ENCODE measurements at regions not wholly inside any gene's neighbourhood (a gene's known extent, or its start where the extent isn't known, plus 50 kb on each side); places are given as distances from the start of the nearest gene placed in this dataset.

DNA sequence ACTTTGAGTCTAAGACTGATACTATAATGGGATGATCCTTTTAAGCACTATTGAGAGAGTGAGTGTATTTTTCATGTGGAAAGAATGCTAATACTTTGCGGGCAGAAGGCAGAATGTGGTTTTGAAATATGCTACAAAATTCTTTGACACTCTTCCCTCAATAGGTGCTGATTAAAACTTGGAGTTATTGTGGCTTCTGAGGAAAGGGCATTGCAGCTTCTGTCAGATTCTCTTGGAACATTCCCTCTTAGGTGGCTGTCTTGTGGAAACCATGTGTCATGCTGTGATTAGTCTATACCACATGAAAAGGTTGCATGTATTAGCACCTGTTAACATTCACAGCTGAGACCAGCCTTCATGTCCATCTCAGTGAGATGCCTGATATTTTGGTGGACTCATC lies 547.0 kb downstream of the STIM2 start:
- Histone ChIP-seq H3K9me3 (no peaks in the 10 kb centered on the region), H3K4me3 (no peak overlapping the region), H3K4me1 (no peaks in the 10 kb centered on the region), H3K4me2 (no peak overlapping the region), H3K27ac (no peak overlapping the region)
- POLR2A ChIA-PET, result no interaction called here
- TF ChIP-seq, protein P1, sequence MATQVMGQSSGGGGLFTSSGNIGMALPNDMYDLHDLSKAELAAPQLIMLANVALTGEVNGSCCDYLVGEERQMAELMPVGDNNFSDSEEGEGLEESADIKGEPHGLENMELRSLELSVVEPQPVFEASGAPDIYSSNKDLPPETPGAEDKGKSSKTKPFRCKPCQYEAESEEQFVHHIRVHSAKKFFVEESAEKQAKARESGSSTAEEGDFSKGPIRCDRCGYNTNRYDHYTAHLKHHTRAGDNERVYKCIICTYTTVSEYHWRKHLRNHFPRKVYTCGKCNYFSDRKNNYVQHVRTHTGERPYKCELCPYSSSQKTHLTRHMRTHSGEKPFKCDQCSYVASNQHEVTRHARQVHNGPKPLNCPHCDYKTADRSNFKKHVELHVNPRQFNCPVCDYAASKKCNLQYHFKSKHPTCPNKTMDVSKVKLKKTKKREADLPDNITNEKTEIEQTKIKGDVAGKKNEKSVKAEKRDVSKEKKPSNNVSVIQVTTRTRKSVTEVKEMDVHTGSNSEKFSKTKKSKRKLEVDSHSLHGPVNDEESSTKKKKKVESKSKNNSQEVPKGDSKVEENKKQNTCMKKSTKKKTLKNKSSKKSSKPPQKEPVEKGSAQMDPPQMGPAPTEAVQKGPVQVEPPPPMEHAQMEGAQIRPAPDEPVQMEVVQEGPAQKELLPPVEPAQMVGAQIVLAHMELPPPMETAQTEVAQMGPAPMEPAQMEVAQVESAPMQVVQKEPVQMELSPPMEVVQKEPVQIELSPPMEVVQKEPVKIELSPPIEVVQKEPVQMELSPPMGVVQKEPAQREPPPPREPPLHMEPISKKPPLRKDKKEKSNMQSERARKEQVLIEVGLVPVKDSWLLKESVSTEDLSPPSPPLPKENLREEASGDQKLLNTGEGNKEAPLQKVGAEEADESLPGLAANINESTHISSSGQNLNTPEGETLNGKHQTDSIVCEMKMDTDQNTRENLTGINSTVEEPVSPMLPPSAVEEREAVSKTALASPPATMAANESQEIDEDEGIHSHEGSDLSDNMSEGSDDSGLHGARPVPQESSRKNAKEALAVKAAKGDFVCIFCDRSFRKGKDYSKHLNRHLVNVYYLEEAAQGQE (IDR thresholded peaks at IDR 0.05), result no peak
- TF ChIP-seq, protein P2, sequence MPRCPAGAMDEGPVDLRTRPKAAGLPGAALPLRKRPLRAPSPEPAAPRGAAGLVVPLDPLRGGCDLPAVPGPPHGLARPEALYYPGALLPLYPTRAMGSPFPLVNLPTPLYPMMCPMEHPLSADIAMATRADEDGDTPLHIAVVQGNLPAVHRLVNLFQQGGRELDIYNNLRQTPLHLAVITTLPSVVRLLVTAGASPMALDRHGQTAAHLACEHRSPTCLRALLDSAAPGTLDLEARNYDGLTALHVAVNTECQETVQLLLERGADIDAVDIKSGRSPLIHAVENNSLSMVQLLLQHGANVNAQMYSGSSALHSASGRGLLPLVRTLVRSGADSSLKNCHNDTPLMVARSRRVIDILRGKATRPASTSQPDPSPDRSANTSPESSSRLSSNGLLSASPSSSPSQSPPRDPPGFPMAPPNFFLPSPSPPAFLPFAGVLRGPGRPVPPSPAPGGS (IDR thresholded peaks at IDR 0.05), result no peak
- TF ChIP-seq RARB (CRISPR knock-in tag; IDR thresholded peaks at IDR 0.05) (no peak), CHD4 (IDR thresholded peaks at IDR 0.05; ENCODE audit: borderline replicate concordance) (no peak), KDM1A (IDR thresholded peaks at IDR 0.05; ENCODE audit: low read depth) (no peak), EHMT2 (IDR thresholded peaks at IDR 0.05; ENCODE audit: low read depth) (no peak)
- 71% methylated on average over 1 of the region's 1 CpG for WGBS (ENCODE audit: missing lambda C conversion rate)
- DNase-seq (ENCODE audit: low read depth in 1 of 2, low spot score in 1 of 2) (no peak), FAIRE-seq (no peak), ATAC-seq (no peak)
- CTCF ChIA-PET, result no interaction called here

DNA sequence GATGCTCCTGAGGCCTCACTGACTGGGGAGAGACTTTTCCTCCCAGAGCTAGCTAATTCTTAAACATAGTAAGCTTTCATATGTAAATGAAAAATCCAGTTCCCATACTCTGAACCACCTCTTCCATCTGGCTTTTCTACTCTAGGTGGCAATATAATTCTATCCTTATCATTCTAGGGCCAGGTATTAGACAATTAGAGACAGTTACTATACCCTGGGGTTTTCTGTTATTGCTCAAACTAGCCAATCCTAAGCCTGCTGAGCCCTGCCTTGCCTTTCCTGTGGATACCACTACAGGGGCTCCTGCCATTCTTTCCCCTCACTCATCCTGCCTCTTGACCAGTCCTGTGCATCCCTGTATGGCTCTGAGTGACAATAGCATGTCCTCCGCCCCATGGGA lies 552.0 kb downstream of the STIM2 start:
- H3K4me3 ChIP-seq, result no peak overlapping the region
- H3K27ac ChIP-seq, result no peak overlapping the region
- FAIRE-seq (no peak), ATAC-seq (no peak), DNase-seq (ENCODE audit: low read depth in 1 of 2, low spot score in 1 of 2) (no peak)
- ChIA-PET CTCF (no interaction called here), POLR2A (no interaction called here)
- TF ChIP-seq HDAC2 (IDR thresholded peaks at IDR 0.05) (no peak), MYC (IDR thresholded peaks at IDR 0.05; ENCODE audit: borderline replicate concordance, low read length) (no peak), POLR2AphosphoS2 (conservative IDR thresholded peaks at IDR 0.05; ENCODE audit: low read length) (no peak), ESRRA (IDR thresholded peaks at IDR 0.05; ENCODE audit: borderline replicate concordance, low read length) (no peak), TFCP2L1 (CRISPR knock-in tag; IDR thresholded peaks at IDR 0.05) (no peak), MAFK (IDR thresholded peaks at IDR 0.05; ENCODE audit: partially characterized antibody) (no peak), POLR2A (IDR thresholded peaks at IDR 0.05; ENCODE audit: low read length) (no peak), ZC3H11A (IDR thresholded peaks at IDR 0.05) (no peak), FOSL2 (IDR thresholded peaks at IDR 0.05) (no peak), FOSL2 (CRISPR knock-in tag; IDR thresholded peaks at IDR 0.05) (no peak), ZNF302 (CRISPR knock-in tag; IDR thresholded peaks at IDR 0.05) (no peak), KDM5A (IDR thresholded peaks at IDR 0.05) (no peak), JUNB (IDR thresholded peaks at IDR 0.05) (no peak), RARB (CRISPR knock-in tag; IDR thresholded peaks at IDR 0.05) (no peak)
- TF ChIP-seq, protein P2 (IDR thresholded peaks at IDR 0.05), result no peak
- TF ChIP-seq, protein P3, sequence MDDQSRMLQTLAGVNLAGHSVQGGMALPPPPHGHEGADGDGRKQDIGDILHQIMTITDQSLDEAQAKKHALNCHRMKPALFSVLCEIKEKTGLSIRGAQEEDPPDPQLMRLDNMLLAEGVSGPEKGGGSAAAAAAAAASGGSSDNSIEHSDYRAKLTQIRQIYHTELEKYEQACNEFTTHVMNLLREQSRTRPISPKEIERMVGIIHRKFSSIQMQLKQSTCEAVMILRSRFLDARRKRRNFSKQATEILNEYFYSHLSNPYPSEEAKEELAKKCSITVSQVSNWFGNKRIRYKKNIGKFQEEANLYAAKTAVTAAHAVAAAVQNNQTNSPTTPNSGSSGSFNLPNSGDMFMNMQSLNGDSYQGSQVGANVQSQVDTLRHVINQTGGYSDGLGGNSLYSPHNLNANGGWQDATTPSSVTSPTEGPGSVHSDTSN (IDR thresholded peaks at IDR 0.05), result no peak
- 4% methylated on average over 1 of the region's 1 CpG for WGBS (ENCODE audit: missing lambda C conversion rate)
- no peak overlapping the region for H3K4me2 ChIP-seq
- no peaks in the 10 kb centered on the region for H3K9me3 ChIP-seq
- no peaks in the 10 kb centered on the region for H3K4me1 ChIP-seq
